HG02678 (cell line): ENCODE measurements at regions not wholly inside any gene's neighbourhood (a gene's known extent, or its start where the extent isn't known, plus 50 kb on each side); places are given as distances from the start of the nearest gene placed in this dataset.

Source experiments
- ATAC-seq: cut with Tn5 transposase; IDR thresholded peaks from one replicate; pipeline ENCODE4 v1.9.1; 2021; ENCODE audit warnings: mild to moderate bottlenecking, moderate library complexity; ENCODE audit not compliant: unreplicated experiment

DNA sequence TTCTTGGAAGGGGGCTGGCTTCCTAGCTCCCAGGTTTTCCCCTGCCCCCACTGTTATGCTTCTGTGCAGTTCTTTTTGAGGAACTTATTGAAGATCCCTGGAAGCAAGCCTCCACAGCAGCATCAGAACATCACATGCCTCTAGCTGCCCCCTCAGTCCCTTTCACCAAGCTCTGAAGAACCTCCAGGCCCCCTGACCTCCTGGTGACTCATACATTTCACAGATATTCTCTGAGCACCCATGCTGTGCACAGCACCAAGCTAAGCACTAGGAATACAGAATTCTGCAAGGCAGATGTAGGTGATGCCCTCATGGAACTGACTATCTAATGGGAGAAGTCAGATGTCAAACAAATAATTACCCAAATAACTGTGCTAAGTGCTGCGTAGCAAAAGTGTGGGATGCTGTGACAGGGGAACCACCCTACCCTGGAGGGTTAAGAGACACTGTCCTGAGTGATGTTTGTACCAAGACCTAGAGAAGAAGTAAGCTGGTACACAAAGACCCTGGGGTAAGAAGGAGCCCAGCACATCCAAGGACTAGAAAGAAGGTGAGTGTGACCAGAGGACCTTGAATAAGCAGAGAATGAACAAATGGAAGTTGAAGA, 213.7 kb upstream of the NR4A3 start:
- no peak for ATAC-seq

DNA sequence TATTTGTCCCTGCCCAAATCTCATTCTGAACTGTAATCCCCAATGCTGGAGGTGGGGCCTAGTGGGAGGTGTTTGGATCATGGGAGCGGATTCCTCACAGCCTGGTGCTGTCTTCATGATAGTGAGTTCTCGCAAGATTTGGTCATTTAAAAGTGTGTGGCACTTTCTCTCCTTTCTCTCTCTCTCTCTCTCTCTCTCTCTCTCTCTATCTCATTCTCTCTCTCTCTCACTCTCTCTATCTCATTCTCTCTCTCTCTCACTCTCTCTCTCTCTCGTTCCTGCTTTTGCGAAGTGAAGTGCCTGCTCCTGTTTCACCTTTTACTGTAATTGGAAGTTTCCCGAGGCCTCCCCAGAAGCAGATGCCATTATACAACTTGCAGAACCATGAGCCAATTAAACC, 207.3 kb upstream of the NR4A3 start:
- no peak for ATAC-seq

DNA sequence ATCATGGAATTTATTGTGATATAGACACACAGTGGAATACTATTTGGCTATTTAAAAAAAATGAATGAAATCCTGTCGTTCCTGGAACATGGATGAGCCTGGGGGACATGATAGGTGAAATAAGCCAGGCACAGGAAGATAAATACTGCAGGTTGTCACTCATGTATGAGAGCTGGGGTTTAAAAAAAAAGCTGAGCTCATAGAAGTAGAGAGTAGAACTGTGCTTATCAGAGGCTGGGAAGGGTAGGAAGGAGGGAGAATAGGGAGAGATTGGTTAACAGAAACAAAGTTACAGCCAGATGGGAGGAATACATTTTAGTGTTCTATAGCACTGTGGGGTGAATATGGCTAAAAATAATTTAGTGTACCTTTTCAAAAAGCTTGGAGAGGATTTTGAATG, 200.6 kb upstream of the NR4A3 start:
- ATAC-seq = no peak

DNA sequence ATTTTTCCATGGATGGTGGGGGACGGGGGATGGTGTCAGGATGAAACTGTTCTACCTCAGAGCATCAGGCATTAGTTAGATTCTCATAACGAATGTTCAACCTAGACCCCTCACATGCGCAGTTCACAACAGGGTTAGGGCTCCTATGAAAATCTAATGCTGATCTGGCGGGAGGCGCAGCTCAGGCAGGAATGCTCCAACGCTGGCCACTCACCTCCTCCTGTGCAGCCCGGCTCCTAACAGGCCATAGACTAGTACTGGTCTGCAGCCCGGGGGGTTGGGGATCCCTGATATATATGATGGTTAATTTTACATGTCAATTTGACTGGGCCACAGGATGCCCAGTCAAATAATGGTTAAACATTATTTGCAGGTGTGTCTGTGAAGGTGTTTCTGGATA, 199.0 kb upstream of the NR4A3 start:
- no peak for ATAC-seq

DNA sequence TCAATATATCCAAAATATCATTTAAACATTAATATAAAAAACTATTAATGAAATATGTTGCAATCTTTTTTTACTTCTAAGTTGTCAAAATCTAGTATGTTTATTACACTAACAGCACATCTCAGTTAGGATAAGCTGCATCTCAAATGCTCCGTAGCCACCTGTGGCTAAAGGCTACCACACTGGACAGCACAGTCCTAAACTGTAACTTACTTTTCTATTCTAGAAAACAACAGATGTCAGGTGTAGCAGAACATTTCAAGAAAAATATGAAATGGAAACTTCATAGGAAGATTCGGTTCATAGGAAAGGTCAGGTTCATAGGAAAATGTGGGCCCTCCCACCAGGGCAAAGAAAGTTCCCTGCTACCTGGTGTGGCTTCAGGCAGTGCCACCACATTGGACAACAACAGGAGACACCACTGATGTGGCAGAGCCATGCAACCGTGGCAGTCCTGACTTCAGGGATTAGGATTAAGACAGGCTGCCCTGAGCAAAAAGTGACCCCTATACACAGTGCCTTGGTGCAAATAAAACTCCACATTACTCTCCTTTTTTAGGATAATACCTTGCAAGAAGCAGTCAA, 197.8 kb upstream of the NR4A3 start:
- no peak for ATAC-seq

DNA sequence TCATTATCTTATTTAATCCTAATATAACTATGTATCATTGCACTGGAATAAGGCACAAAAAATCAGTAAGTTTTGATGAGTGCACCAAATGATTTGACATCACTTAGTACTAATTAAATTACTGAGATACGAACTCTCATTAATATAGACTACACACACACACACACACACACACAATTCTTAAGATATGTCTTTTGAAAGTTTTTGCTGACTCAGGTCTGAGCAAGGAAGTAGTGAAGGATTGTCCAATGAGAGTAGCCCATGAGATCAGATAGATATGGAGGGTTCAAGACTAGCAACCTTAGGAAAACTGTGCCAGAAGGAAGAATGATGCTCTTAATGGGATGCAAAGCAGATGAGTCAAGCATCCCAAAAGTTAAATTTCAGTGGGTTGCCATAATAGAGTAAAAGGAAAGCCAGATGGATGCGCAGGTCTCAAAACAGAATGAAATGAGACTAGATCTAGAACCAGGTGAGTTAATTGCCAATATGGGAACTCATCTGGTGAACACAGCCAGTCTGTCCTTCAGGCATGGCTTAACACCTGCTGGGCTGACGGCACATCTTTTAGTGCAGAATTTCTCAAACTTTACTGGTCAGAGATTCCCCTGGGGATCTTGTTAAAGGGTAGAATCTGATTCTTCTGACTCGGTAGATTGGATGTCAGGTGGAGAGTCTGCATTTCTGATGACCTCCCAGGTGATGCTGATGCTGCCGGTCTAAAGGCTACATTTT, 197.0 kb upstream of the NR4A3 start:
- no peak for ATAC-seq

DNA sequence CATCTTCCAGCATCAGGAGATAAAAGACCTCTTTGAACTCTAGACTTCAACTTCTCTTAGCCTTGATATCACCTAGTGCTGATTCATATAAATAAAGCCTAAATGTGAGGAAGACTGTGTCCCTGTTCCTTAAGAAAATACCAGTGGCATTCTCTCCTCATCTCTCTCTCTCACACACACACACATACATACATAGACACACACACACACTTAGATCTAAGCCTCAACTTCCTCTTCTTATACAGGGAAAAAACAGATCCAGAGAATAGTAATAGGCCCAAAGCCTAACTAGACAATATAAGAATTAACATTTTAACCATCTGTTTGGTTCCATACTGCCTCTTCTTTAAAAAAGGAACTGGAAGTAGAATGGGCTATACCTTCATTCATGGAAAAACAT, 195.3 kb upstream of the NR4A3 start:
- ATAC-seq = no peak

DNA sequence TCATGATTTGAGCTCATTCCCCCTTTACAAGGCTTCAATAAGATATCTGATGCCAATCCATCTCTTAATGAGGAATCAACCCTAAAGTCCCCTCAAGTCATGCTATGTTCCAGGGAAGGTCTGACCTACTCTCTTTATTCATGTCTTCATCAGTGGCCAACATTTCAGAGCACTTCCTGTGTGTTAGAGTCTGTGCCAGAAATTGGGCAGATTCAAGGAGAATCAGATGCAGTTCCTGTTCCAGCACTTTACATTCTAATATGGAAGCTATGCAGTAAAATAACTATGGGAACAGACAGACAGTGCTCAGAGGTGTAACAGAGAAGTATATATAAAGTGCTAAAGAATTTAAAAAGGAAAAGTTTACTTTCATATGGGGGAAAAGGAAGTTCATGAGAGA, 193.4 kb upstream of the NR4A3 start:
- ATAC-seq = no peak

DNA sequence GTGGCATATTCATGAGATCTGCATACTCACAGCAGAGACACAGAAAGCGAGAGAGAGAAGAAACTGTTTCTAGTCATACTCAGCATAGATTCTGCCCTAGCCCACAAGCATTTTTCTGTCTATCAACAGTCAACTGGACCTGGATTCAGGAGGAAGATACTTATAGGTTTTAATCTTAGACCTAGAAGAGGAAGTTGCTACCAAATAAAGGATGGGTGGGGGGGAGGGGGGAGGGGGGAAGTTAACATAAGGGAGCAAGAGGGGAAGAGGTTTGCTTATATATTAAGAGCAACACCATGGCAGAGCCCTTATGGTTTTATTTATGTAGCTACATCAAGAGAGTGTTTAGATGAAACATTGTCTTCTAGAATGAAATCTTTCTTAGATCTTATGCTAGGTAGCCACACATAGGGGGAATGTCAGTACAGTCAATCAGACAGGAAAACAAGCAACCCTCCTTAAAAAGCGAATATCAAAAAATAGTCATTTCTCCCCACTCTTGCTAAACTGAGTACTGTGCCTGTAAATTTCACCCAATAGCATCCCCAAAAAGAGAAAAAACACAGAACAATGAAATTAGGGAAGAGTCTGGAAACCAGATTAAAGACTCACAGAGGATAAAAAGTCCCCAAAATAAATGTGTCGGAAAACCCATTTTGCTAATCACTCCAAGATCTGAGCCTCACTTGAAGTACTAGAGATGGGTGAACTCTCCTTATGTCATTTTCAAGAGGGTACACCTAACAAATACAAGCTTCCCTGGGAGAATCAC, 192.7 kb upstream of the NR4A3 start:
- ATAC-seq = no peak

DNA sequence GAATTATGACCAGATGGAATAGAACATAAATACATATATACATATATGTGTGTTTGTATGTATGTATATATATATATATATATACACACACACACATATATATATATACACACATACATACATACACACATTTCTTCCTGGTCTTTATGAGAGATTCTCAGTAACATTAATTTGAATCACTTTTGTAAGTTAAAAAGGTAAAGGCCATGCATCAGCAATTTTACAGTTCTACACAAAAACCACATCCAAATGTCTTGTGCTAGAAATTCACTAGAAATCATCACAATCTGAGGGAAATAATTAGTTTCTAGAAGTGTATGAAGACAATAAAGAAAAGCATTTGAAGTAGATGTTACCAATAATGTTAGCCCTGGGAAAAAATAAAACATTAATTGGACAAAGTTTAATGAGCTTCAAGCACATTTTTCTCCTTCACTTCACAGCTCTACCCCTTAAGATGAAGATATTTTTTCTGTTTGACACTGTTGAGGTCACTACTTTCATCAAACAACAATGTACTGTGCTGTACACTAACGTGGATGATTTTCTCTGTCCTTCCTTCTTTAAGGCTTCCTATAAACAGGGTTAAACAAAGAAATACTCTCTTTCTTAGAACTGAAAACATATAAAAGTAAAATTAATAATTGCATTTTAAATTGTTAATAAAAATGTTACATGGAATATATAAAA, 189.2 kb upstream of the NR4A3 start:
- no peak for ATAC-seq

DNA sequence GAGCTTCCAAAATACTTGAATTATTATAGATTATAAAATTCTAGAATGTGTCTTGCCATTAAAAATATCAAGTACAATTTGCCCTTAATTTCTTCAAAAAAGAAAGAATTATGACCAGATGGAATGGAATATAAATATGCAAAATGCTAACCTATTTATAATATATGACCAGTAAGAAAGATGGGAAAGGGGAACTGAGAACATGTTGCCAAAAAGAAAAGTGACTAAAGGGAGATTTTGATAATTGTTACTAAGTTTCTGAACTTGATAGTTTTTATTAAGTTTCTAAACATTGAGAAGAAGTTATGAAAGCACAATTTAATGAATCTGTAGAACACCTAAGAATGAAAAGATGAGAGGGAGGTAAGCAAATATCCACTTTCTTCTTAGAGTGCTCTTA, 188.4 kb upstream of the NR4A3 start:
- ATAC-seq = no peak

DNA sequence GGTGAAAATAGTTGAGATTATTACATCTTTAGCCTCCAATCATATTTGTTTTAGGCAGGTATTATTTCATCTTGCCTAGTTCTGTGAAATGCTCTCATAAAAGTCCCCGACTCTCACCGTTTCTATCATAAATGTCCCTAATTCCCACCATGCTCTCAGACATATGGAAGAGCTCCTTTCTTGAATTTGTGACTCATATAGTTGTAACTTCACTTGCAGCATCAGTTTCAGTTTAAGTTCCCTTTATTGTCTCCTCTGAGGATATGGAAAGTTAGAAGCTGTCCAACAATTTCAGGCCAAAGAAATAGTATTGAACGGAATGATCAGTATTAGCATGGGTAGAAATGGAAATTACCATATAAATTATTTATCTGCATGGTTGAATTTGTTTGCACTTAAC, 187.5 kb upstream of the NR4A3 start:
- ATAC-seq = no peak

DNA sequence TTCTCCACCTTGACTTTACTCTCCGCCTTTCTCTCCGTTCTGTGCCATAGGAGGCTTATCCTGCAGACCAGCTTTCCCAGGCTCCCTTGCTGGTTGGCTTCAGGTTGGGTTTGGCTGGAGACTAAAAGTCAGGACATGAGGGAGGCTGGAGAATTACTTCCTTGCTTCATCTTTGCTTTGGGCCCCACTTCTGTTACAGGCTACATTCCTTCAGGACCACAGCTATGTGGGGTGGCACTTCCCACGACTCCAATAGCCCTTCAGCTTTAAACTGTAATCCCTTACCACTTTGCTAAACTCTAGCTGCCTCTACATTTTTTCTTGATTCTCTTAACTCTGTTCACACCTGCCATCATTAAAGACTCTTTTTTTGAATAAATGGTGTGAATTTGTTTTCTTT, 186.7 kb upstream of the NR4A3 start:
- no peak for ATAC-seq

DNA sequence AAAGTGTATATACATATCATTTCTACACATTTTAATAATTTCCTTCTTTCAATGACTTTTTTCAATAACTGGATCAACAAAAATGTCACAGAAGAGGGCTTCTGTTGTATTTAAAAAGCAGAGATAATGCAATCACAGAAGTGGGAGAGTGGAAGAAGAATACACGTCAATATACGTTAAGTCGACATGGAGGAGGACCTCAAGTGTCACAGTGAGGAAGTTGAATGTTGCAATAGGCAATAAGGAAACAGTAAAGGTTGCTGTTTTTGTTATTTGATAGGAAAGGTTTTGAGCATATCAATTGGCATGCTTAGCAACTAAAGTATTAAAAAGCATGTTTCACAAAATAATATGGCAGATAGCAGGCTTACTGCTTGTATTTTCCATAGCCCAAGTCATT, 184.0 kb upstream of the NR4A3 start:
- ATAC-seq = no peak

DNA sequence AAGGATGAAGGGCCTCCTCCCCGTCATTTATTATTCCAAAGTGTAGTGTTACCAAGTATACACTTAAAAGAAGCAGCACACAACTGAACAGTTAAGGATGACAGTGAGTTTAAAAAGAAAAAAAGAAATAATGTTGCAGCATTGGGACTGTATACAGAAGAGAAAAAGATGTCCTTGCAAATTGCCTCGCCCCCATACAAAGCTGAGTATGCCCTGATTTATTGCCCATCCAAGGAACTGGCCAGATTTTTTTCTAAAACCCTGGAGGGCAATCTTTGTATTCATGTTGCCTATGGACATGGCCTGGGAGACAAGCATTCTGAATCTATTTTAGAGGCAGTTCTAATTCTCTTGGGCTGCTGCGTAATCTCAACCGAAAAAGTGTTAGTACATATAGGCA, 182.7 kb upstream of the NR4A3 start:
- ATAC-seq = no peak

DNA sequence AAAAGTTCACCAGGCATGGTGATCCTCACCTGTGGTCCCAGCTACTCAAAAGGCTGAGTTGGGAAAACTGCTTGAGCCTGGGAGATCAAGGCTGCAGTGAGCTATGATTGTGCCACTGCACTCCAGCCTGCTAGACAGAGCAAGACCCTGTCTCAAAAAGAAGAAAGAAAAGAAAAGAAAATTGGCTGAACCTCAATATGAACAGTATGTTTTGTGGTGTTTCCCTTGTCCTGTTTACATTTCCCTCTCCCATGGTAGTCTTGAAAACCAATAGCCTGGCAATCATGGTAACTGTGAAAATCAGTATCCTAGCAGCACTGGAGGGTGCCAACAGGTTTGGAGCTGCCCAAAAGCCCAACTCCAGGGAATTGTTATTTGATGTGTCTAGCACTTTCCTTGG, 174.1 kb upstream of the NR4A3 start:
- ATAC-seq = no peak

DNA sequence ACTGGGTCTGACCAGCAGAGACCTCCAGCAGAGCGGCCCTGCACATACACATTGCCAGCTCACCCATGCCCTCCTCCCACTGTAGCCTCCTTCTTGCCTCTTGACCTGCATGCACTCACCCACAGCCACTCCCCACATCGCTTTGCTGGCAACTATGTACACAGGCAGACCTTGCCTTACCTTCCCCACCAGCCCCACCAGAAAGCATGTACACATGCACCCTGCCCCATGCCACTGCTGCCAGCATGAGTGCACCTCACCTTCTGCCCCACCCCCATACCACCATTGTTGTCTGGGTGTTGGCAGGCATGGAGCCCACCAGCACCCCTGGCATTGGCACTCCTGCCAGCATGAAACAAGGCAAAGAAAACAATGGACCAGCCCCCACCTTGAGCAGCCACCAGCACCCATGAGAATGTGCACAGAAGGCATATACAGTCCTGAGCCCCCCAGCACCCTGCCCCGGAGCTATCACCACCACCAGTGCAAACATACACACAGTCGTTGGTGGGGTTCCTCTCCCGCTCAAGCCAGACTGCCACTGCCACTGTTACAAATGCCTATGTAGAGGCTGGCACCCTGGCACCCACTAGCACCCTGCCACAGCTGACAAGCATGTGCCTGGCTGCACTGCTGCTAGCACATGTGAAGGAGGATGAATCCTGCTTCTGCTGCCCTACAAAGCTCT, 171.4 kb upstream of the NR4A3 start:
- no peak for ATAC-seq

DNA sequence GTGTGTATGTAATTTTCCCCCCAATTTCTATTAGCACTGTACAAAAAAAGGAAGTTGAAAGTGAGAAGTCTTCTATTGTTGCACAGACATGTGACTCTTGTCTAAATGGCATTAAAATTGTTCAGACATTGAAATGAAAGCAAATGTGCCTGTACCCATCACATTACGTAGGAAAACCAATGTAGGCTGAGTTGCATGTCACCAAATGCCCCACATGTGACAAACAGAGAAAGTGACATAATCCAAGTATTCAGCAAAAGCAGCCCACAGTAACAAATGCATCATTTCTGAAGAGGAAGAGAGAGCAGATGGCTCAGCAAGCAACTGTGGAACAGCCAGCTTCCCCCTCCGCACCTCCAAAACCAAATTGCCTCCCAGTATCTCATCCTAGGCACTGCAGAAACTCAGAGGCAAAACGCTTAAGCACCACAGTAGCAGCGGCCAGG, 161.5 kb upstream of the NR4A3 start:
- ATAC-seq = peak; percentile 86

DNA sequence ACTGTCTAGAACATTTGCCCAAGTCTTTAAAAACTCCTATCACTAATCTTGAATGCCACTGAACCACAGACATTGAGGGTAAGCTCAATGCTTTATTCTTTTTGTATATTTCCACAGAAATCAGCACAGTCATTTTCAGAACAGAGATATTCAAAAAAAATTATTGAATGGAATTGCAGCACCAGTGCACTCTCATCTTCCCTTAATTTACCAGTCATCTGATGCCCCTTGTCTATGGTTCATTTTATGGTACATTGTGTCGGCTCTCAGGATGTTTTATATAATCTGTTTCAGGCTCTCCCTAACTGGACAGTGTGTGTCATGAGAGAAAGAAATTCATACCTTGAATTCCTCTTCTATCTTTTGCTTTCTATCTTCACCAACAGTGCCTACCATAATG, 158.4 kb upstream of the NR4A3 start:
- no peak for ATAC-seq

DNA sequence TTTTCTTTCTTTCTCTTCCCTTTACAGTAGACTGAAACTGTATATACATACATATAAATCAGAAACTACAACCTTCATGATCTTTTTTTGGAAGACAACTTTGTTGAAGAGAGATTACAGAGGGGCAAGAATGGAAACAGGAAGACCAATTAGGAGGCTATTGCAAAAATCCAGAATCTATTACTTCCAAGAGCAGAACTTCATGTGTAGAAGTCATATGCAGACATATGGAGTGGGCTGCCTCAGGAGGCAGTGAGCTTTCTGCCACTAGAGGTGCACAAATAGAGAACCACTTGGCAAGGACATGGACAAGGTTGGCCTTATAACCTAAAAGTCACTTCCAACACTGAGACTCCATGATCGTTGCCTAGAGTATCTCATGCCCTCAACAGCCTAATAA, 157.8 kb upstream of the NR4A3 start:
- ATAC-seq = no peak

DNA sequence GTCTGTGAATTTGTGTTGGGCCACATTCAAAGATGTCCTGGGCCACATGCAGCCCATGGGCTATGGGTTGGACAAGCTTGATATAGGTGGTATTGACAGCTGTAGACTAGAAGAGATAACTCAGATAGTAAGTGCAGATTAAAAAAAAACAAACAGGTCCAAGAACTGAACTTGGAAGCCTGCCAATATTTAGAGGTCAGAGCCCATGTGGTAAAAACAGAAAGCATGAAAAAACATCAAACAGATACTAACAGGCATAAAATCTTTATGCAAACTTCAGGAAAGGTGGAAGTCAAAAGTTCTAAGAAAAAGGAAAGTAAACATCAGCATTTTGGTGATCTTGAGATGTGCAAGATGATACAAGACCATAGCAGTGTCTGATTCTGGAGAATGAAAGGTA, 155.1 kb upstream of the NR4A3 start:
- peak; percentile 42 for ATAC-seq
